ENCODE measurements at regions not wholly inside any gene's neighbourhood (a gene's known extent, or its start where the extent isn't known, plus 50 kb on each side); places are given as distances from the start of the nearest gene placed in this dataset.

DNA sequence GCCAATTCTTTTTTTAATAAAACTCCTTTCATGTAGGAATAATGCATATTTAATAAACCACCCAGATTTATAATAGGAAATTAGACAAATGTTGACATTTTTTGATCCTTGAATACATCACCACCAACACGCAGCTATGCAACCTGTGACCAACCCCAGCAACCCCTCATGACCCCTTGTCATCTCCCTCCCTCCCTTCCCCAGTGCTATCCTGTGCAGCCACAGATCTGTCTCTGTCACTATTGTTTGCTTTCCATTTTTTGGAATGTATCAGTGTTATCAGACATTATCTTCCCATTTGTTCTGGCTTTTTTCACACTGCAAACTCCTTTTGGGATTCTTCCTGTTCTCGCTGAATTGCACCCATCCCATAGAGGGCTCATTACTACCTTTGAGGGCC is 114.1 kb downstream of the VPREB1 start:
- ATAC-seq (no peak), DNase-seq (ENCODE audit: low spot score) (no peak)
- ChIA-PET CTCF (interaction anchor here (1.3 to 3.1 kb wide), 3 partner anchors 11 to 202 kb away, joined by 3 to 20 read pairs (median 15); no protein-coding TSS in a partner anchor), POLR2A (no interaction called here)
- H3K36me3 Mint-ChIP-seq = no peaks in the 10 kb centered on the region
- no peaks in the 10 kb centered on the region for H3K9me3 Mint-ChIP-seq
- no peak overlapping the region for H3K4me3 Mint-ChIP-seq
- H3K27me3 Mint-ChIP-seq (ENCODE audit: low read depth) = peaks cover 100% of the 10 kb centered on the region
- H3K27ac Mint-ChIP-seq = no peak overlapping the region
- H3K4me1 Mint-ChIP-seq = peaks cover 5% of the 10 kb centered on the region; the same call in 1 of the 2 replicates
- no peak for TF ChIP-seq SMAD3 (CRISPR knock-in tag; IDR thresholded peaks at IDR 0.05; ENCODE audit: borderline replicate concordance)
- no peak for TF ChIP-seq IRF2 (CRISPR knock-in tag; IDR thresholded peaks at IDR 0.05; ENCODE audit: borderline replicate concordance, low read depth)
- TF ChIP-seq ZNF121 (CRISPR knock-in tag; IDR thresholded peaks at IDR 0.05) = no peak
- TF ChIP-seq, protein P1, sequence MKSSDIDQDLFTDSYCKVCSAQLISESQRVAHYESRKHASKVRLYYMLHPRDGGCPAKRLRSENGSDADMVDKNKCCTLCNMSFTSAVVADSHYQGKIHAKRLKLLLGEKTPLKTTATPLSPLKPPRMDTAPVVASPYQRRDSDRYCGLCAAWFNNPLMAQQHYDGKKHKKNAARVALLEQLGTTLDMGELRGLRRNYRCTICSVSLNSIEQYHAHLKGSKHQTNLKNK (CRISPR knock-in tag; IDR thresholded peaks at IDR 0.05) = no peak
- TF ChIP-seq, protein P2, sequence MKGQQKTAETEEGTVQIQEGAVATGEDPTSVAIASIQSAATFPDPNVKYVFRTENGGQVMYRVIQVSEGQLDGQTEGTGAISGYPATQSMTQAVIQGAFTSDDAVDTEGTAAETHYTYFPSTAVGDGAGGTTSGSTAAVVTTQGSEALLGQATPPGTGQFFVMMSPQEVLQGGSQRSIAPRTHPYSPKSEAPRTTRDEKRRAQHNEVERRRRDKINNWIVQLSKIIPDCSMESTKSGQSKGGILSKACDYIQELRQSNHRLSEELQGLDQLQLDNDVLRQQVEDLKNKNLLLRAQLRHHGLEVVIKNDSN (CRISPR knock-in tag; IDR thresholded peaks at IDR 0.05) = no peak
- TF ChIP-seq PRRX2 (CRISPR knock-in tag; IDR thresholded peaks at IDR 0.05) = no peak
- no peak for TF ChIP-seq GABPB1 (CRISPR knock-in tag; IDR thresholded peaks at IDR 0.05)
- TF ChIP-seq NFATC4 (CRISPR knock-in tag; IDR thresholded peaks at IDR 0.05) = no peak
- TF ChIP-seq ZNF263 (CRISPR knock-in tag; IDR thresholded peaks at IDR 0.05; ENCODE audit: low read depth) = no peak
- no peak for TF ChIP-seq TP53 (CRISPR knock-in tag; IDR thresholded peaks at IDR 0.05)
- TF ChIP-seq, protein P3, sequence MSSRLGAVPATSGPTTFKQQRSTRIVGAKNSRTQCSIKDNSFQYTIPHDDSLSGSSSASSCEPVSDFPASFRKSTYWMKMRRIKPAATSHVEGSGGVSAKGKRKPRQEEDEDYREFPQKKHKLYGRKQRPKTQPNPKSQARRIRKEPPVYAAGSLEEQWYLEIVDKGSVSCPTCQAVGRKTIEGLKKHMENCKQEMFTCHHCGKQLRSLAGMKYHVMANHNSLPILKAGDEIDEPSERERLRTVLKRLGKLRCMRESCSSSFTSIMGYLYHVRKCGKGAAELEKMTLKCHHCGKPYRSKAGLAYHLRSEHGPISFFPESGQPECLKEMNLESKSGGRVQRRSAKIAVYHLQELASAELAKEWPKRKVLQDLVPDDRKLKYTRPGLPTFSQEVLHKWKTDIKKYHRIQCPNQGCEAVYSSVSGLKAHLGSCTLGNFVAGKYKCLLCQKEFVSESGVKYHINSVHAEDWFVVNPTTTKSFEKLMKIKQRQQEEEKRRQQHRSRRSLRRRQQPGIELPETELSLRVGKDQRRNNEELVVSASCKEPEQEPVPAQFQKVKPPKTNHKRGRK (CRISPR knock-in tag; IDR thresholded peaks at IDR 0.05; ENCODE audit: borderline replicate concordance) = no peak
- TF ChIP-seq, protein P4, sequence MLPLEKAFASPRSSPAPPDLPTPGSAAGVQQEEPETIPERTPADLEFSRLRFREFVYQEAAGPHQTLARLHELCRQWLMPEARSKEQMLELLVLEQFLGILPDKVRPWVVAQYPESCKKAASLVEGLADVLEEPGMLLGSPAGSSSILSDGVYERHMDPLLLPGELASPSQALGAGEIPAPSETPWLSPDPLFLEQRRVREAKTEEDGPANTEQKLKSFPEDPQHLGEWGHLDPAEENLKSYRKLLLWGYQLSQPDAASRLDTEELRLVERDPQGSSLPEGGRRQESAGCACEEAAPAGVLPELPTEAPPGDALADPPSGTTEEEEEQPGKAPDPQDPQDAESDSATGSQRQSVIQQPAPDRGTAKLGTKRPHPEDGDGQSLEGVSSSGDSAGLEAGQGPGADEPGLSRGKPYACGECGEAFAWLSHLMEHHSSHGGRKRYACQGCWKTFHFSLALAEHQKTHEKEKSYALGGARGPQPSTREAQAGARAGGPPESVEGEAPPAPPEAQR (CRISPR knock-in tag; IDR thresholded peaks at IDR 0.05) = no peak
- no peak for TF ChIP-seq ATF6 (CRISPR knock-in tag; IDR thresholded peaks at IDR 0.05)

DNA sequence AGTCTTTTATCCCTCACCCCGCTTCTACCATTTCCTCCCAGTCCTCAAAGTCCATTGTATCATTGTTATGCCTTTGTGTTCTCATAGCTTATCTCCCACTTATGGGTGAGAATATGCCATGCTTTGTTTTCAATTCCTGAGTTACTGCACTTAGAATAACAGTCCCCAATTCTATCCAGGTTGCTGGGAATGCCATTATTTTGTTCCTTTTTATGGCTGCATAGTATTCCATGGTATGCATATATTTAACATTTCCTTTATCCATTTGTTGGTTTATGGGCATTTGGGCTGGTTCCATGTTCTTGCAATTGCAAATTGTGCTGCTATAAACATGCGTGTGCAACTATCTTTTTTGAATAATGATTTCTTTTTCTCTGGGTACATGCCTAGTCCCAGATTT is 114.9 kb downstream of the VPREB1 start:
- peaks cover 5% of the 10 kb centered on the region; the same call in 1 of the 2 replicates for H3K4me1 Mint-ChIP-seq
- ATAC-seq (no peak), DNase-seq (ENCODE audit: low spot score) (no peak)
- CTCF ChIA-PET = no interaction called here
- no peak overlapping the region for H3K4me3 Mint-ChIP-seq
- POLR2A ChIA-PET = no interaction called here
- H3K9me3 Mint-ChIP-seq = no peaks in the 10 kb centered on the region
- H3K36me3 Mint-ChIP-seq = no peaks in the 10 kb centered on the region
- no peak overlapping the region for H3K27ac Mint-ChIP-seq
- H3K27me3 Mint-ChIP-seq (ENCODE audit: low read depth) = peaks cover 100% of the 10 kb centered on the region
- TF ChIP-seq E2F1 (CRISPR knock-in tag; IDR thresholded peaks at IDR 0.05) (no peak), NFE2L1 (CRISPR knock-in tag; IDR thresholded peaks at IDR 0.05) (no peak), NR1H2 (CRISPR knock-in tag; IDR thresholded peaks at IDR 0.05) (no peak), ZNF219 (CRISPR knock-in tag; IDR thresholded peaks at IDR 0.05; ENCODE audit: borderline replicate concordance) (no peak), ZNF263 (CRISPR knock-in tag; IDR thresholded peaks at IDR 0.05; ENCODE audit: low read depth) (no peak)
- TF ChIP-seq, protein P1 (CRISPR knock-in tag; IDR thresholded peaks at IDR 0.05) = no peak
- TF ChIP-seq, protein P5, sequence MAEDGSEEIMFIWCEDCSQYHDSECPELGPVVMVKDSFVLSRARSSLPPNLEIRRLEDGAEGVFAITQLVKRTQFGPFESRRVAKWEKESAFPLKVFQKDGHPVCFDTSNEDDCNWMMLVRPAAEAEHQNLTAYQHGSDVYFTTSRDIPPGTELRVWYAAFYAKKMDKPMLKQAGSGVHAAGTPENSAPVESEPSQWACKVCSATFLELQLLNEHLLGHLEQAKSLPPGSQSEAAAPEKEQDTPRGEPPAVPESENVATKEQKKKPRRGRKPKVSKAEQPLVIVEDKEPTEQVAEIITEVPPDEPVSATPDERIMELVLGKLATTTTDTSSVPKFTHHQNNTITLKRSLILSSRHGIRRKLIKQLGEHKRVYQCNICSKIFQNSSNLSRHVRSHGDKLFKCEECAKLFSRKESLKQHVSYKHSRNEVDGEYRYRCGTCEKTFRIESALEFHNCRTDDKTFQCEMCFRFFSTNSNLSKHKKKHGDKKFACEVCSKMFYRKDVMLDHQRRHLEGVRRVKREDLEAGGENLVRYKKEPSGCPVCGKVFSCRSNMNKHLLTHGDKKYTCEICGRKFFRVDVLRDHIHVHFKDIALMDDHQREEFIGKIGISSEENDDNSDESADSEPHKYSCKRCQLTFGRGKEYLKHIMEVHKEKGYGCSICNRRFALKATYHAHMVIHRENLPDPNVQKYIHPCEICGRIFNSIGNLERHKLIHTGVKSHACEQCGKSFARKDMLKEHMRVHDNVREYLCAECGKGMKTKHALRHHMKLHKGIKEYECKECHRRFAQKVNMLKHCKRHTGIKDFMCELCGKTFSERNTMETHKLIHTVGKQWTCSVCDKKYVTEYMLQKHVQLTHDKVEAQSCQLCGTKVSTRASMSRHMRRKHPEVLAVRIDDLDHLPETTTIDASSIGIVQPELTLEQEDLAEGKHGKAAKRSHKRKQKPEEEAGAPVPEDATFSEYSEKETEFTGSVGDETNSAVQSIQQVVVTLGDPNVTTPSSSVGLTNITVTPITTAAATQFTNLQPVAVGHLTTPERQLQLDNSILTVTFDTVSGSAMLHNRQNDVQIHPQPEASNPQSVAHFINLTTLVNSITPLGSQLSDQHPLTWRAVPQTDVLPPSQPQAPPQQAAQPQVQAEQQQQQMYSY (CRISPR knock-in tag; IDR thresholded peaks at IDR 0.05) = no peak
- TF ChIP-seq, protein P6, sequence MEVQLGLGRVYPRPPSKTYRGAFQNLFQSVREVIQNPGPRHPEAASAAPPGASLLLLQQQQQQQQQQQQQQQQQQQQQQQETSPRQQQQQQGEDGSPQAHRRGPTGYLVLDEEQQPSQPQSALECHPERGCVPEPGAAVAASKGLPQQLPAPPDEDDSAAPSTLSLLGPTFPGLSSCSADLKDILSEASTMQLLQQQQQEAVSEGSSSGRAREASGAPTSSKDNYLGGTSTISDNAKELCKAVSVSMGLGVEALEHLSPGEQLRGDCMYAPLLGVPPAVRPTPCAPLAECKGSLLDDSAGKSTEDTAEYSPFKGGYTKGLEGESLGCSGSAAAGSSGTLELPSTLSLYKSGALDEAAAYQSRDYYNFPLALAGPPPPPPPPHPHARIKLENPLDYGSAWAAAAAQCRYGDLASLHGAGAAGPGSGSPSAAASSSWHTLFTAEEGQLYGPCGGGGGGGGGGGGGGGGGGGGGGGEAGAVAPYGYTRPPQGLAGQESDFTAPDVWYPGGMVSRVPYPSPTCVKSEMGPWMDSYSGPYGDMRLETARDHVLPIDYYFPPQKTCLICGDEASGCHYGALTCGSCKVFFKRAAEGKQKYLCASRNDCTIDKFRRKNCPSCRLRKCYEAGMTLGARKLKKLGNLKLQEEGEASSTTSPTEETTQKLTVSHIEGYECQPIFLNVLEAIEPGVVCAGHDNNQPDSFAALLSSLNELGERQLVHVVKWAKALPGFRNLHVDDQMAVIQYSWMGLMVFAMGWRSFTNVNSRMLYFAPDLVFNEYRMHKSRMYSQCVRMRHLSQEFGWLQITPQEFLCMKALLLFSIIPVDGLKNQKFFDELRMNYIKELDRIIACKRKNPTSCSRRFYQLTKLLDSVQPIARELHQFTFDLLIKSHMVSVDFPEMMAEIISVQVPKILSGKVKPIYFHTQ (CRISPR knock-in tag; IDR thresholded peaks at IDR 0.05) = no peak
